Right kidney (tissue), 1 donor: ENCODE measurements at regions not wholly inside any gene's neighbourhood (a gene's known extent, or its start where the extent isn't known, plus 50 kb on each side); places are given as distances from the start of the nearest gene placed in this dataset.

ENCODE experiments used
- DNase-seq: peaks from one replicate; pipeline ENCODE4 v3.0.0-alpha.2; 2016

DNA sequence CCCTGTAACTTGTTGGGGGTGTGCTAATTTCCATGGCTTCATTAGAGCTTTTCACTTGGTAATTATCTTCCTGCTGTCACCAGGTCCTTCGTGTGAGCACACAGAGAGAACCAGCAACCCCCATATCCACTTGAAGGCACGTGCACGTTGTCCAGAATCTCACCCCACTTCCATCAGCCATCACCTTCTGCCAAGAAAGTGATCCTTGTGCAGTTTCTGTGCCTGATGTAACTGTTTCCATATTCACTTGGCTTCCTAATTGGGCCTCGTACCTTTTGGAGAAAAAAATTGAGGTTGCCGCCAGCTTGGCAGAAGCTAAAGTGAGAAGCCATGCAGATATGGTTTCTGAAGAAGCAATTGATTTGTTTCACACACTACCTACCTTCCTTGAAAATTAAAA, 153.7 kb upstream of the TSHZ2 start:
- no peak for DNase-seq

DNA sequence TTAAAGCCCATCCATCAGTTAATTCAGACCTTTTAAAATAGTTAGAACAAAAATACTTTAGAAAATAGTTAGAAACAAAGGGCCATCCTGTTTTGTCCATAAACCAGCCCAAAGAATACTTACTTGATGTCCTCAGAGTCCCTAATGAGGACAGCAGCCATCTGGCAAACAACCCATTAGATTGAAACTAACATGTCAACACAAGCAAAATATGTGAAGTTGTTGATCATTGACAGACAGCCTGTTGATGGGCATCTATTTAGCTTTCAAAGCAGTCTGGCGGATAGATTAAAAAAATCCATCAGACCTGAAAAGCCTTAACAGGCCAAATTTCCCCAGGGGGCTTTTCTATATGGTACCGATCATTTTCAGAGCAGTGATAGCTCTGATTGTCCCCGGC, 154.2 kb upstream of the TSHZ2 start:
- no peak for DNase-seq

DNA sequence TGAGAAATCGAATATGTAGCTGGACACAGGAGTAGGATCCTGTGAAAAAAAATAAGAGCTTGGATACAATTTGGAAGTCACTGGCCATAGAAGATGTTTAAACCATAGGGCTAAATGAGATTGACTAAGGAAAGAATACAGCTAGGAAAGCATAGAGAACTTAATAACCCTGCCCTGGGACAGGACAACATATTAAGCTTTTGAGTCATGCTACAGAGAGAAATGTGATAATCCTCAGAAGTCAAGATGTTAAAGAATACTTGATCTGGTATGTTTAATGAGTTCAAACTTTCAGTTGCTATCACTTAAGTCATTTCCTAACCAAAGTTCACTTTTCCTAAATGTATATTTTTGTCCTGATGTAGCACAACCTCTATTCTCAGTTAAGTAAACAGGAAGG, 154.6 kb upstream of the TSHZ2 start:
- no peak for DNase-seq

DNA sequence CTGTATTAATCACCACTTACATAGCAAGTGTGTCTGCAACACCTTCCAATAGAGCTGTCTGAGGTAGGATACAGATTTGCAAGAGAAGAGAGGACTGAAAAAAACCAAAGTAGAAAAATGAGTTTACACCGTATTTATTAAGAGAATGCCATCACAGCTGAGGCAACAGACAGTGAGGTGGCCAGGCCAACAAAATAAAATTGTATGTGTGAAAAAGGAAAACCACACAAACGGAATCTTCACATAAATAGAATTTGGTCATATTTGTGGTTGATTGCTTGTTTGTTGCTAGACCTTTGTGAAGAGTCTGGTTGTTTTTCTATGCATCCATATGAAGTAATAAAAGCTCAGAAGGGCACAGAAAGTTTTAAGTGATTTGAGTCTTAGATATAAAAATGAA, 157.8 kb upstream of the TSHZ2 start:
- DNase-seq: no peak

DNA sequence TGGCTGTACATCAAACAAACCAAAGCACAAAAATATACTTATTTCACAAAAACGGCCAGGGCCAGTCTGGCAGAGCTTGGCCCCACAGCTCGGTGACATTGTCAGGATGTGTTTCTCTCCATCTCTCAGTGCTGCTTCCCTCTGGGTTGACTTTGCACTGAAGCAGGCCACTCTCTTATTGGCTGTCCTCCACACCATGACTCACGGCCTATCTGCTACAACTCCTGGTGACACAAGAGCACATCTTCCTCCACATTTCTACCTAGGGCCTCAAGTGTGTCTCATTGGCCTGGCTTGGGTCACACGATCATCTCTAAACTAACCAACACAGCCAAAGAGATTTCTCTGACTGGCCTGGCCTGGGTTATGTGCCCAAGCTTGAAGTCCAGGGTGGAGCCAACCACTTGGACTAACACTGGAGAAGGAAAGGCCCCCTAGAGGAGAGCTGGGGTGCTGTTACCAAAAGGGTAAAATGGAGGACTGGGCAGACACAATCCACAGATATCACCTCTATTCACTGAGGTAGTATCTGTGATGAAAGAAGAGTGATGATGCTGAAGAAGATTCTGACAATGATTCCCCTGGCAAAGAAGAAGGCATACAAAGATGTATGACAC, 159.8 kb upstream of the TSHZ2 start:
- no peak for DNase-seq

DNA sequence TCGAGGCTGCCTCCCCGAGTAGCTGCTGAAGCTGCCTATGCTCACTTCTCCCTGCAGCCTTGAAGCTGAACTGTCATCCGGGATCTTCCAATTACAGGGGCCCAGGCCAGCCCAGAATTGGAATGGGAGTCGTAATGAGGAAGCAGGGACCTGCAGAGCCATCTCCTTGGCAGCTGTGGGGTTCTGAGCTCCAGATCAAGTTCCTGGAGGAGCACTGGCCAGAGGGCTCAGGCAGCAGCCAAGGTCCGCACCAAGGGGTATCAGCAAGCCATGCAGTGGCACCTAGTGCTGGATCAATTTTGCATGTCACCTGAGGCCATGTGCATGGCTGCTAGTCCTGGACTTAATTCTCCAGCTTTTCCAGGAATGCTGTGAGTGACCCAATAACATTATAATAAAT, 163.2 kb upstream of the TSHZ2 start:
- no peak for DNase-seq

DNA sequence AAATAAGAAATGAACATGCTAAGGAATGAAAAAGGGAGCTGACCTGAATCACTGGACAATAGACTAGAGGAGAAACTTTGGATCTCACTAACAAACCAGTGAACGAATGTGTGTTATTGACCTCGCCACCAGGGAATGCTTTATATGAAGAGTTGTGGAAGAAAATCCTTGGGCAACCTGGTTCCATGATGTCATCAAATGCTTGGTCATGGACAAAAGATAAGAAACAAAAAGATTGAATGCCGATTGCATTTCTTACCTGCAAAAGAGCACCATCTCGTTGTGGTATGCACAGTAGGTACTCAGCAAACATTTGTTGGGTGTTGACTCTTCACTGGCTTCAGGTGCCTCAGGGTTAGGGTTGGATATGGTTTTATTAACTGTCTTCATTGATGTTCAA, 165.2 kb upstream of the TSHZ2 start:
- DNase-seq: no peak

DNA sequence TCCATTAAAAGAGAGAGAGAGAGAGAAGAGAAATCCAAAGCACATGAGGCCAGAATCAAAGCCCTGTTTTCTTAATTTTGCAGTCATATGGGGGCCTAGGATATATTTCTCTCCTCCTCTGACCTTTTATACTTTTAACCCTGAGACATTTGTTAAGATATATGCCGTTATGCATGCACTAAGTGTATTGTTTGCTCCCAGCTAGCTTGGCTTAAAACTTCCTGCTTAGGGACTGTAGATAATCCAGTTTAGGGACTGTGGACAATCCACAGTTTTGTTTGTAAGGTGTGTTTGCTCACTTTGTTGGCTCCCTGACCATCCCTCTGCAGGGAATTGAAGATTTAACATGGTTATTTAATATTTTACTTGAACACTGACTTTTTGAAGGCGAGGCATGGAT, 166.3 kb upstream of the TSHZ2 start:
- no peak for DNase-seq

DNA sequence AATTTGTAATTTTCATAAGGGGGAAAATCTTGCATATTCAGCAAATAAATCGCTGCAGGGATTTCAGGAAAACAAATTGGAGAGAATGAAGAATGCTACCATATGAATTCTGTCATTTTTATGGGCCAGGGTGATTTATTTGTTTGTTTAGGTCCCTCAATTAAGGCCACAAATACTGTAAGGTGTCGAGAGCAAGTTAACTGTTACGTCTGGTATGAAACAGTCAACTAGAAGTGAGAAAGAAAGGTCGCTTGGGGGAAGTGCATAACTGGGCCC, 166.9 kb upstream of the TSHZ2 start:
- DNase-seq: no peak

DNA sequence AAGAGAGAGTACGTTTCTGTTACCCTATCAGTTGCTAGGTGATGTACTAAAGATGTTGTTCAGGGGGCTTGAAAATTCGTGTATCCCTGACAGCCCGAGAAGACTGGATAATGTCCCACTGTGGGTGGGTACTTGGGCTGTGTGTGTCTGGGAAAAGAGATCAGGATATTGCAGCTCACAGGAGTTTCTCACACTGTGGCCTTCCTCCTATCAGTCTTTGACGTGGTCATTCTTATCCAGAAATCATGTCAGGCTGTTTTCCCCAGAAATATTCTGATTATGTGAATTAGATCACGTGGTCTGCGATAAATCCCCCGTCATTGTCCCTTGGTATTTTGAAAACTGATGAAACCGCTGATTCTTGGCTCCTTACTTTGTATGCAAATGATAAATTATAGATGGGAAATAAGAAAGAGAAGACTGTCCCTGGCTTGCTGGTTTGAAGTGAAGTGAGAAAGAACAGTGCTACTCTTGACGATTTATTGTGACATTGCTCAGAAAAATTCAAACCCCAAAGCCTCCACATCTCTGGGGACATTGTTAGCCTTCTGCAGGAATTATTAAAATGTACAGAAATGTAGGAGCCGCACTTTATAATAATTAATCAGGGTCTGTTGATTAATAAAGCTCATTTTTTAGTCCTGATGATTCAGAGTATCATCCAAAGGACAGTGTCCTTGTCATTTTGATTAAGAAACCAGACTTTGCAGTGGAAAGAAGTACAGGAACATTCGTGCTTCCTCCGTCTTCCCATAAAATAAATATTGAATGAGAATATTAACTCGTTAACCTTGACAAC, 167.5 kb upstream of the TSHZ2 start:
- DNase-seq: no peak

DNA sequence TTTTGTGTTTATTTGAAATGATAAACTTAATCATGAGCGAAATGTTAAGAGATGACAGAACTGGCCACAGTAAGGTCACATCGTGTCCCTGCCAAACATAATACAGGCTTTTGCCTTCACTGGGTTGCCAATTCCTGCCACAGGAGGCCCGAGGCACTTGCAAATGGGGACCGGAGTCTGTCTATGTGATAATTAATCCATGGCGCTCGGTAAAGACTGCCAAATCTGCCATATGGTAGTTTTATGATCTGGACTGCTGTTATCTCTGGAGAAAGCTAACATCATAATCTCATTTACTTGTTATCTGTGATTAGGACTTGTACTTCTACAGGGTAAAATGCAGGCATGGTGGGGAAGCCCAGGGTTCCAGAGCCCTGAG, 170.5 kb upstream of the TSHZ2 start:
- no peak for DNase-seq

DNA sequence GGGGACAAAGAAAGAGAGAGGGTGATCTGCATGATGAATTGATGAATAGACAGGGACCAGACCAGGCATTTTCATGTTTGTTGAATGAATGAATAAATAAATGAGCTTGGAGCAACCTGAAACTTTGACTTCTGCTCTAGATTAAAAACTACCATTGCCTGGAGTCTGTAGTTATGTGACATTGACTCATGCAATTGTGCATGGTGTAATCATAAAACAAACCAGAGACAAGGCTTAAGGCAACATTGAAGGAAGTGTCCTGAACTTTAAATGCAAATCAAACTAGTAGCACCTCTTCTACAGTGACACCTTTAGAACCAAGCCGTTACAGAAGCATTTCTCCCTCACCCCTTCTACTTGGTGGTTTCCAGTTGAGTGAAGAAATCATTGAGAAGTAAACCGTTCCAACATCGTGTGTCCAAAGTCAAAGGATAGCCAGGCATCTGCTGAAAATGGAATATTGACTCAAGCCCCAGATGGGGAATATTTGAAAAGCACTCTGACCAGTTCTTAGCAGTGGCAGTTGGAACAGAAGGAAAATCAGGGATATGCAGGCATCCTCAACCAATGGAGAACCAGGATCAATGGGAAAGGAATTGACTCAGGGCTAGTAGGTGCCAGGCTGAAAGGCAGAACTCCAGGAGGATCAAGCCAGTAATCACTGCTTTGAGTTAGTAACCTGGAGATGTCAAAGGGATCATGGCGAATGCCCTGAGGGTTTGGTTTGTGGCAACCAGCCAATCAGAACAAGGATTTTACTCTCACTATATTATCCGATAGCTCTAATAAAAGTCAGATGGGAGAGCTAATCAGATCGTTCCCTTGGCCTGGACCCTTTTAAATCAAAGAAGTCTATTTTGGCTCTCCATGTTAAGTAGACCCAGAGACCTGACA, 171.2 kb upstream of the TSHZ2 start:
- no peak for DNase-seq

DNA sequence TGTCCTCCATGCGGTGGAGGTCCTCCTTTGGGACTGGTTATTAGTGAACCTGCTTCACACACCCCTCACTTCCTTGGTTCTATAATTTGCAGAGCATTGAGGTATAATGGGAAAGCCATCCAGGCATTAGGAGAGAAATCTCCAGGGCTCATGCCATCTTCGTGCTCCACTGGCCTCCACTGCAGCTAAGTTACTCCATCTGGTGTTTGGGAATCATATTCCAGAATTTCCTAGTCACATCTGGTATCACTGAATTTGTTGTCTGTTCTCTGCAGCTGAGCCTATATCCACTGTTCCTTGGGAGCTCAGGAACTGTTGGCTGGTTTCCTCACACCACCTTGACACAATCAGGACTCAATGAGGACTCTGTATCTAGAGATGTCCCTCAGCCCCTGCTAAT, 173.0 kb upstream of the TSHZ2 start:
- no peak for DNase-seq

DNA sequence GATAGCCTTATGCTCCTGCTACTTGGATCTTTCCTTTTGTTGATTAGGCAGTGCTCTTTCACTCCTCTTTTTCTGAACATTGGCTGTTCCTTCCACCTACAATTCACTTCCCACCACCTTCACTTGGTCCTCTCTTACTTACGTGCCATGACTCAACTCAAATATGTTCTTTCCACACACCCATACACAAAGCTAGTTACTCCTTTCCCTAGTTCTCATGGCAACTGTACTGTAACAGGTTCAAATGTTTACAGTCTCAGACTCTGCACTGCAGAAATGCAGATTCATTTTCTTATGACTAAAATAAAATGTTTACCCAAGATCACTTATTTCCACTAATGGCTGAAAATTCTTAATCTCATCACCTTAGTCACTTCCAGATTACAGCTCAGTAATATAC, 174.0 kb upstream of the TSHZ2 start:
- no peak for DNase-seq

DNA sequence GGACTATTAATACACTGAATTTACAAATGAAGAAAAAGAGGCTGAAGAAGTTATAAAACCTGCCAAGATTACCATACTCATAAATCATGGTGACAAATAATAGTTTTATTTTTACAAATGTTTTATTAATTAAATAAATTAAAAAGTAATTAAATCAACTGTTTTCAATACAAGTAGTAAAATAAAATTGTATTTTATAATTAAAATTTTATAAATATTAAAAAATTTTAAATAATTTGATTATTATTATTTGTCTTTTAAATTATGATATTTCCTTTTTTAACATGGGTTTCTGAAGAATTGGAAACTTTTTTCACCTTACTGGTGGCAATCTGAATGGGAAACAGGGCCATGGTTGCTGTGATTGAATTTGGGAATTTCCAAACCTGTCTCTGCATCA, 177.3 kb upstream of the TSHZ2 start:
- DNase-seq: no peak

DNA sequence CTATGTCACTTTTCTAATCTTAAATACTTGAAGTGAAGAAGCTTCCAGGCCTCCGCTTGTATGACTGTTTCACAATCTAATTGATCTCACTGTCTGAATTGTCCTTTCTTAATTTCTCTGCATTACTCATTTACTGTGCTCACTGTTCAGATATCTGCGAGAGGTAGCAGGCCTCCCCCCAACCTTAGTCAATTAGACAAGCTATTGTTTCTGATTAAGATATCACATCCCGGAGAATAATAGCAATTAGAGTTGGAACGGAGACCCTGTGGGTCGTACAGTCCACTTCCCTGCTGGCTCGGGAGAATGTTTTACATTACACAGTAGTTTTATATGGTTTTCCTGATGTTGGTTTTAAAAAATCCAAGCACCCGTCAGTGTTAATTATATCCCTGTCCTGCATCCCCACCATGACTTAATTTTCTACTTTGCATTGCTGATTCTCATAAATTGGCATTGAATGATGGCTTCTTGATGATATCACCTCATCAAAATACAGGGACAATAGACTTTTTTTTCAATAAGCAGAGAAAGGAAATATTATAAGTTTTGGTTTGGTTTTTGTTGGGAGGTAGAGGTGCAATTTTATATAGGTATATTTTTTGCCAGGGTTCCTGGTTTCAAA, 178.7 kb upstream of the TSHZ2 start:
- no peak for DNase-seq

DNA sequence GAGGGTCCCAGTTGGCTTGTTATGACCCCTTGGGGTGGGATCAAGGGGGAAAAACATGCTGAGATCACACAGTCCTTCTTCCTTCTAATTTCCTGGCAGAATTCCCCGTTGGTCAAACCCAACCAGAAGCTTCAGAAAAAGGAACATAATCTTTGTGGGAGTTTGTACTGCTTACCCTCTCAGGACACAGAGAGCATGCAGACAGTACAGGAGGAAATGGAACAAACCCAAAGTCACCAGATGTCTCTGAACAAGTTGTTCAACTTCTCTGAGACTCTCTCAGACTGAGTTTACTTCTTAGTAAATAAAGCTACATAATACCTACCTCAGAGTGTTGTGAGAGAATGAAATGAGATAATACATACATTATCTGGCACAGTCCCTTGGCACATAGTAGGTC, 181.1 kb upstream of the TSHZ2 start:
- DNase-seq: no peak

DNA sequence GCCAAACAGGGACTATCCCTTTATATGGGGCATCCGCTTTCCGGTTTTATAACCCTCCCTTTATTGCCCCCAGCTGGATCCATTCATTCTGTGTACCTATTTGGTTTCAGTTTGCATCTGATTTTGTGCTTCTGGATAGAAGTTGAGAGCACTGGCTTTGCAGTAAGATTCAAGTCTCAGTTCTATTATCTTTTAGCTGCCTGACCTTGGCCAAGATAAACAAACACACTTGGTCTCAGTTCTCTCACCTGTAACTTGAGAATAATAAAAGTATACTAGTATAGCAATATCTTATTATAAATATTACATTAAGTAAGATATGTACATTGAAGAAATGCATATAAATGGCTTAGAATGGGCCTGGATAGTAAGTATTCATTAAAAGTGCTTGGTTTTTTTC, 182.4 kb upstream of the TSHZ2 start:
- DNase-seq: no peak

DNA sequence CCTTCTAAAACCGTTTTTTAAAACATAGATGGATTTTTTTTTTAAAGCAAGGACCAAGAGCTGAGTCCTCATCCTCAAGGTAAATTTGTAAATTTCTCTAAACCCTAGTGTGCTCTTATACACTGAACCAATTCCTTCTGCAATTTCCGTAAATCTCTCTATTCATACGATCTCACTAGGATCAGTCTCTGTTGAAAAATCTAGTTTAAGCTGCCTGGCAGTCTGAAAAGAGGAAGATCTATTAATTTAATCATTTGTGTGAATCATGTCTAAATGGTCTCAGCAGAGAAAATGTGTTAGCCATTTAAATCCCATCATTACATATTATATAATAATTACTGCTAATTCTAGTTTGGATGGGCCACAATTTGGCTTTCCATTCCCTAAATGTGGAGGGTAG, 184.2 kb upstream of the TSHZ2 start:
- no peak for DNase-seq

DNA sequence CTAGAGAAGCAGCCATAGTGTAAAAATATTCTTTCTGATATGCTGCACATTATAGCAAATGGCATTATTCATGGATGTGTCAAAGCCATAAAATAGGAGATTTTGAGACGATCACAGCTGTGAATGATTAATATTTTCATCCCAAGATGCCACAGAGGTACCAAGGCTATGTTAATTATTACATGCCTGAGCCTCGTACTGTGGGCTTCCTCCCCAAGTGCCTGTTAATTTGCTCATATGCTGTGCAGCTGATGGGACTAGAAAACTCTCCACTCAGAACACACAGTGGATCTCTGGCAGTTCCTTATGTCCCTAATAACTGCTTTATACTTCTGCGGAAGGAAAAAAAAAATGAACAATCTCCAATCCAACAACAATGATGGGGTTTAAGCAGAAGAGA, 184.9 kb upstream of the TSHZ2 start:
- no peak for DNase-seq

DNA sequence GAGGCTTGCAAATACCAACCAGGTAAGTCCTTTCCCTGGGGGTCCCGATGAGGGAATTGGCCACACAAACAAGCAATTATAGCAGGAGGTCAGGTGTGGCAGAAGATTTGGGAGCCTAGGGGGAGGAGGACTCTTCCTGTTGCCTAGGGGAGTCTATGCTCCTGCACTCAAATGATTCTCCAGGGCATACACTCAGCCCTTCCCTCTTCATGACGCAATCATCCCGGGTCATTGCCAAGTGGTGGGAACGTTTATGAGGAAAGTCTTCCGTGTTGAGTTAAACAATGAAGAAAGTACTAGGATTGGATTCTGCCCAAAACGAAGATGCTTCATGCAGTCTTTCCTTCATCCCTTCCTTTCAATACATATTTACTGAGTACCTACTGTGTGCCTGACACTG, 186.5 kb upstream of the TSHZ2 start:
- DNase-seq: no peak

DNA sequence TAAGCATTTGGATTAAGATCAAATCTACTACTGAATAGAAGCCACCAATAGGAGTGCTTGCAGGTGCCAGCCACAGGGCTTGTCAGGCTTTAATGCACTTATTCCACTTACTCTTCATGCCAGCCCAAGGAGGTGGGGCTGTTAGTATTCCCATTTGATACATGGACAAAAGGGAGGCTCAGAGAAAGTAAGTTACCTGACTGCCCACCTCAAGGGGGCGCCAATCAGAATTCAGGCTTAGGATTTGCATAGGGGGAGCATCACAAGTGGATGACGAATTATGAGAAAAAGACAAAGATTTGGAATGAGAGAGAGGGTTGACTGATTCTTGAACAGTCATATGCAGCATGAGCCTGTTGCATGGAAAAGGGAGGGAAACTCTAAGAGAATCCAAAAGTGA, 188.4 kb upstream of the TSHZ2 start:
- no peak for DNase-seq

DNA sequence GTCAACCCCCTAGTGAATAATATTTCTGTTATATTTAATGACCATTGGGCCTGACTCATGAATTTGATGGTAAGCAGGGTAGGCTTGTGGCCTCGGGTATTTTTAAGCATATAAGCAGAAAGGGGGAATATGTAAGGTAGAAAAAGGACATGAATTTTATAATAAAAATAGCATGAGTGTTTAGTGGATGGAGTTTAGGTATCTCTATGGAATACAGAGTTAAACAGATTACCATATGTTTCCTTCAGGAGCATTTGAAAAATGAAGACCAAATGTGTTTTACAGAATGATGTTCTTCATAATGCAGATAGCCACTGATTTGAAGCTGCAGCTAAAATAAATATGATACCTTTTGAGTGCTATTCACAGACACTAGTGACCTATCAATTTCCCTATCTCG, 191.7 kb upstream of the TSHZ2 start:
- DNase-seq: no peak
